HG03045 (cell line): ENCODE measurements at regions not wholly inside any gene's neighbourhood (a gene's known extent, or its start where the extent isn't known, plus 50 kb on each side); places are given as distances from the start of the nearest gene placed in this dataset.
"Not testable (repeated sequence)": the region's sequence is repeated elsewhere in the genome, so short reads cannot be mapped to it uniquely, and the experiment has no call there.

ENCODE experiments used
- ATAC-seq: cut with Tn5 transposase; IDR thresholded peaks from one replicate; pipeline ENCODE4 v1.9.1; 2021; ENCODE audit warnings: mild to moderate bottlenecking, moderate library complexity; ENCODE audit not compliant: unreplicated experiment

- ATAC-seq = no peak
Measured at GRCh38 chr2:12467303-12467702, 249.4 kb upstream of the TRIB2 start.

- no peak for ATAC-seq
Measured at GRCh38 chr2:12469141-12469561, 247.6 kb upstream of the TRIB2 start.

GRCh38 chr2:12472265-12472664 is 244.5 kb upstream of the TRIB2 start:
- ATAC-seq = not testable (repeated sequence)

GRCh38 chr2:12478151-12479064 is 238.3 kb upstream of the TRIB2 start:
- no peak for ATAC-seq

GRCh38 chr2:12479065-12479601 is 237.6 kb upstream of the TRIB2 start:
- ATAC-seq = no peak

- no peak for ATAC-seq
Measured at GRCh38 chr2:12484536-12485115, 232.1 kb upstream of the TRIB2 start.

- peak; percentile 70 for ATAC-seq
Measured at GRCh38 chr2:12486205-12487118, 230.3 kb upstream of the TRIB2 start.

GRCh38 chr2:12487253-12488004 is 229.3 kb upstream of the TRIB2 start:
- ATAC-seq = no peak

GRCh38 chr2:12488352-12489318 is 228.1 kb upstream of the TRIB2 start:
- ATAC-seq = no peak

GRCh38 chr2:12490641-12491040 is 226.1 kb upstream of the TRIB2 start:
- ATAC-seq = no peak

- not testable (repeated sequence) for ATAC-seq
Measured at GRCh38 chr2:12492360-12492759, 224.4 kb upstream of the TRIB2 start.

GRCh38 chr2:12493031-12493513 is 223.7 kb upstream of the TRIB2 start:
- ATAC-seq = no peak

- no peak for ATAC-seq
Measured at GRCh38 chr2:12495247-12495868, 221.4 kb upstream of the TRIB2 start.

- ATAC-seq = no peak
Measured at GRCh38 chr2:12498286-12498685, 218.4 kb upstream of the TRIB2 start.

- no peak for ATAC-seq
Measured at GRCh38 chr2:12498704-12499103, 218.0 kb upstream of the TRIB2 start.

GRCh38 chr2:12500899-12501298 is 215.8 kb upstream of the TRIB2 start:
- no peak for ATAC-seq

- peak; percentile 83 for ATAC-seq
Measured at GRCh38 chr2:12501469-12502158, 215.1 kb upstream of the TRIB2 start.

GRCh38 chr2:12502759-12503158 is 214.0 kb upstream of the TRIB2 start:
- ATAC-seq = no peak
